Stimulated activated CD8-positive, alpha-beta memory T cell treated with anti-CD3 and anti-CD28 coated beads, Interleukin-7, amount 100 ng/mL, for 48 hours (primary cell): ENCODE measurements at regions not wholly inside any gene's neighbourhood (a gene's known extent, or its start where the extent isn't known, plus 50 kb on each side); places are given as distances from the start of the nearest gene placed in this dataset.

Experiments
- DNase-seq, 2 donors: peaks; one replicate each; pipeline ENCODE4 v3.0.0-alpha.2; 2020; ENCODE audit warnings: low read depth in 1 of 2; ENCODE audit errors: extremely low read depth in 1 of 2

- no peak for DNase-seq
These were observed 129.8 kb downstream of the DLEU7 start for GRCh38 chr13:50713523-50714248.

- DNase-seq = no peak
These were observed 128.6 kb downstream of the DLEU7 start for GRCh38 chr13:50714891-50715290.

DNA sequence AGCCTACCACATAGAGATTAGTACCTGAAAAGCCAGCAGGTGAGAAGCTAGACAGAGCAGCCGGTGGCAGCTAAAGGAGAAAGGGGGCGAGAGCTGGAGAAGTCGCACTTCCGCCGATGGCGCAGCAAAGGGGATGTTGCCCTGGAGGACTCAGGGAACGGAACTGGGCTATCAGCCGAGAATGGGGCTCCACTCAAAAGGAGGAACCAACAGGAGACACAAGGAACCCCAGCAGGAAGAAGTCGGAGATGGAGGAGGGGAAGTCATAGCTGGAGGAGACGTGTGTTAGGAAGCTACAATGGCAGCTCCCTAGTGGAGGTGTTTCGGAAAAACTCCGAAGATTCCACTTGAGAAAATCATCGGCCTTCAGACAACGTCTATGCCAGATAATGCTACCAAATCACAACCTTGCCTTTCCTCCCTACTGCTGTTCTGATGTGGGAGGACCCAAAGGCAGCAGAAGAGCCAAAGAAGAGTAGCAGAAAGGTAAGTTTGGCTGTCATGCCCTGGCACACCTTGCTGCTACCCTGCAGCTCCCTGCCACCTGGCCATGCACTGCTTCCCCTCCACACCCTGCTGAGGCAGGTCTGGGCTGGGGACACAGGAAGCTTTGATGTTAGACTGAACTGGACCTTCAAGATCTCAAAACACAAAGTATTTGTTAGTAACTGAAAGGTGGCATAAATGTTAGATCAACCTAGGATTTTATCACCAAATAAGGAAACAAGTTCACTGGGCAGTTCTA, 127.9 kb downstream of the DLEU7 start:
- no peak for DNase-seq

DNA sequence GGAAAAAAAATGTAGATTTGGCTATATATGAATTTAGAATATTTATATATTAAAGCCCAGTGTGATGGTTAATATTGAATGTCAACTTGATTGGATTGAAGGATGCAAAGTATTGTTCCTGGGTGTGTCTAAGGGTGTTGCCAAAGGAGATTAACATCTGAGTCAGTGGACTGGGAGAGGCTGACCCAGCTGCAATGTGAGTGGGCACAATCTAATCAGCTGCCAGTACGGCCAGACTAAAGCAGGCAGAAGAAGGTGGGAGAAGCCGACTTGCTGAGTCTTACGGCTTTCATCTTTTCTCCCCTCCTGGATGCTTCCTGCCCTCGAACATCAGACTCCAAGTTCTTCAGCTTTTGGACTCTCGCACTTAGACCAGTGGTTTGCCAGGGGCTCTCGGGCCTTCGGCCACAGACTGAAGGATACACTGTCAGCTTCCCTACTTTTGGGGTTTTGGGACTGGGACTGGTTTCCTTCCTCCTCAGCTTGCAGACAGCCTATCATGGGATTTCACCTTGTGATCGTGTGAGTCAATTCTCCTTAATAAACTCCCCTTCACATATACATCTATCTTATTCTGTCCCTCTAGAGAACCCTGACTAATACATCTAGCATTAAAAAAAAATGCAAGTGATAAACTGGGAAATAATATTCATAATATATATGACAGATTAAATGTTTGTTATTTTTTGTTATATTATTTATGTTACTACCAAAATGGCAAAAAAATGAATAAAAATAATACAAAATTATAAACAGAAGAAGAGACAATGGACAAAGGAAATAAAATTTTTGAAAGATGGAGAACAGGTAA, 122.4 kb downstream of the DLEU7 start:
- DNase-seq = no peak

DNA sequence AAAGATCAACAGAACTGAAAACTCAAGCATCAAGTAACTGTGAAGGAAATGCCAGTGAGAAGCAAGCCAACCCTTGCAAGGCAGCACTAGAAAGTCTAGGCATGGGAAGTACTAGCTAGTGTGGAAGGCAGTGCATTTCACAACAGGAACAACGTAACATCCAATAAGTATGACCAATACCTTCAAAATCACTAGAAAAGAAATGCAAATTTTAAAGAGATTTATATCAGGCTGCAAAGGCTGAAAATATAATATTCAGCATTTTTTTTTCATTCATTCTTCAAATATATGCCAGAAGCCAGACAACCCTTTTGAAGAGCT, 121.9 kb downstream of the DLEU7 start:
- DNase-seq = no peak

GRCh38 chr13:50722440-50723125, 120.9 kb downstream of the DLEU7 start:
- DNase-seq = no peak

- no peak for DNase-seq
These were observed 119.1 kb downstream of the DLEU7 start for GRCh38 chr13:50724438-50724837.

- DNase-seq = no peak
These were observed 118.6 kb downstream of the DLEU7 start for GRCh38 chr13:50724913-50725312.

DNA sequence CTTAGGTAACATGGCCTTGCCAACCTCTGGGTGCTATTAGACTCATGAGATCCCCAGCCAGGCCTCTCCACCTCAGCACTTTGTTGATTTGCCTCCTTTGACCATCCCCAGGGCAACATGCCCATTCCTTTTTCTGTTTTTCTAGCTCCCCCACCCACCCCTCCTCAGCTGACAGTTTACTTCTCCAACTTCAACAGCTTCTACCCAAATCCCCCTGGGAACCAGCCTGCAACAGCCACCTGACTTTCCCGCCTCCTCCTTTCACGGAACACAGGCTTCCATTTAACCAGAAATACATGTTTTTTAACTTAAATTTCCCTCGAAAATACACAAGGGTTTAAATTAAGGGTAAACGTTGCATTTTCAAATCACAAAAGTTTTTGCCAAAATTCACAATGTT, 117.3 kb downstream of the DLEU7 start:
- no peak for DNase-seq

DNA sequence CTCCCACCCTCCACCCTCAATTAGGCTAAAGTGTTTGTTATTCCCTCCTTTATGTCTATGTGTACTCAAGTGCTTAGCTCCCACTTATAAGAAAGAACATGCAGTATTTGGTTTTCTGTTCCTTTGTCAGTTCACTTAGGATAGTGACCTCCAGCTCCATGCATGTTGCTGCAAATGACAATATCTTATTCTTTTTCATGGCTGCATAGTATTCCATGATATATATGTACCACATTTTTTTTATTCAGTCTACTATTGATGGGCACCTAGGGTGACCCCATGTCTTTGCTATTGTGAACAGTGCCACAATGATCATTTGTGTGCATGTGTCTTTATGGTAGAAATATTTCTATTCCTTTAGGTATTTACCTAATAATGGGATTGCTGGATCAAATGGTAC, 114.3 kb downstream of the DLEU7 start:
- no peak for DNase-seq

DNA sequence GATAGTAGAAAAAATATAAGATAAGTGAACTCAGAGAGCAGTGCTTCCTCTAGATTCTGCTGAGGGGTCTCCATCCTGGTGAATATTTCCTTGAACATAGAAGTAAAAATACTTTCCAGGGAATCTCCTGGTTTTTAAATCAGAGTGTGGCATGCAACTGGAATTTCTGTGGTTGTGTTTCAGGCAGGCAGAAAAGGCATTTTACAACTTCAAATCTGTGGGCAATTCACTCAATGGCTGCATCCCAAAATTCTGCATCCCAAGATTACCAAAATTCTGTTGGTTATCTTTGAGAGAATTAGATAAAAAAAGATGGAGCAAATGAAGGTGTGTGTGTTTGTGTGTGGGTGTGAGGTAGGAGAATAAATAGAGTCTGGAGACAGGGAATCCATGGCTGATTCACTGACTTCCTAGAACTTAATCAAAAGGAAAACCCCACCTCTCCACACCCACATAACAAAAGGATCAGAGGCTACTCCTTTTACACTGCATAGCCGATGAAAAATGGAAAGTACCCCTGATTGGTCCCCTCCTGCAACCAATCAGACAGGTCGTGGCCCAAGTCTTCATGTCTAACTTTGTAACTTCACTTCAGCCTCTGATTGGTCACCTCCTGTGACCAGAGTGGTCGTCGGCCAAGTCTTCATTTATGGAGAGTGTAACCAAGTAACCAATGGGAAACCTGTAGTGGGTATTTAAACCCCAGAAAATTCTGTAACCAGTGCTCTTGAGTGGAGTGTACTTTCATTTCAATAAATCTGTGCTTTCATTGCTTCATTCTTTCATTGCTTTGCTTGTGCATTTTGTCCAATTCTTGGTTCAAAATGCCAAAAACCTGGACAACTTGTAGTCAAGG, 112.8 kb downstream of the DLEU7 start:
- no peak for DNase-seq

GRCh38 chr13:50731400-50731799, 112.1 kb downstream of the DLEU7 start:
- DNase-seq = no peak

GRCh38 chr13:50732712-50733111, 110.8 kb downstream of the DLEU7 start:
- no peak for DNase-seq

- no peak for DNase-seq
These were observed 110.1 kb downstream of the DLEU7 start for GRCh38 chr13:50733392-50733791.

DNA sequence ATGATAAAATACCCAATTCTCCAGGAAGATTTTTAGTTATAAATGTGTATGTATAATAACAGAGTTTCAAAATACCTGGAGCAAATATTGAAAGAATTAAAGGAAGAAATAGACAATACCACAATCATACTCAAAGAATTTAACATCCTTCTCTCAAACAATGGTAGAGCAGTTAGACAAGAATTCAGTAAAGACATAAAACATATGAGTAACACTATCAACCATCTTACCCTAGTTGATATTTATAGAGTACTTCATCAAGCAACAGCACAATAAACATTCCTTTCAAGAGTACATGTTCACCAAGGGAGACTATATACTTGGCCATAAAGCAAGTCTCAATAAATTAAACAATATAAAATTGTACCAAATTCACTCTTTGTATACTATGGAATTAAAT, 108.4 kb downstream of the DLEU7 start:
- no peak for DNase-seq

GRCh38 chr13:50740052-50740741, 103.3 kb downstream of the DLEU7 start:
- no peak for DNase-seq

DNA sequence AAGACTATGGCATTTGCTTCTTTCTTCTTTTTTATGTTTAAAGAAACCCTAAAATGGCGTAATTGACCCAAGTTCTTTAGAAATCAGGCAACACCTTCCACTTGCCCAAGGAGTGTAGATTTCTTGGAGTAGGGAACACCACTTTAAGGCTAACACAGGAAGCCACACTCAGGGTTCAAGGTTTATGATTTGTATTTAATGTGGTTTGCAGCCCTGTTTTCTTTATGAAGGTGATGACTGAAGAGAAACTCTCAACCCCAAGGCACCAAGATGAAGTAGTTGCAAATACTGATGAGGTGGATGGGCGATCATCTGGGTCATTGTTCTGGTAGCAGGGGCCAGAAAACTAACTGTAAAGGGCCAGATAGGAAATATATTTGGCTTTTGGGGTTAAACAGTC, 101.1 kb downstream of the DLEU7 start:
- no peak for DNase-seq

DNA sequence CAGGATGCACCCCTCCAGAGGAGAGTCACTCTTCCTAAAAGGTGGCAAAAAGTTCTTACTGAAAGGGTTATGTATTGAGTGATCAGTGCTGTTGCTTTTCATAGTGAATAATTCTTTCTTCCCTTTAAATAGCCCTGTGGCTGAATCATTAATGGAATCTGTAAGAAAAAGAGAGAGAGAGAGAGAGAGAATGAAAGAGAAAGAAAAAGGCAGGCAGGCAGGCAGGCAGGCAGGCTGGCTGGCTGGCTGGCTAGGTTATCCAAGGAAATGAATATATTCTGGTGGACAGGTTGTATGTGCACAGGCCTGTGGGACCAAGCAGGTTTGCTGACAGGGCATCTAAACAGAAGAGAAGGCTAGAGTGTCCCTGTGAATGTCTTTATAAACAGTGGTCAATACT, 100.5 kb downstream of the DLEU7 start:
- no peak for DNase-seq

DNA sequence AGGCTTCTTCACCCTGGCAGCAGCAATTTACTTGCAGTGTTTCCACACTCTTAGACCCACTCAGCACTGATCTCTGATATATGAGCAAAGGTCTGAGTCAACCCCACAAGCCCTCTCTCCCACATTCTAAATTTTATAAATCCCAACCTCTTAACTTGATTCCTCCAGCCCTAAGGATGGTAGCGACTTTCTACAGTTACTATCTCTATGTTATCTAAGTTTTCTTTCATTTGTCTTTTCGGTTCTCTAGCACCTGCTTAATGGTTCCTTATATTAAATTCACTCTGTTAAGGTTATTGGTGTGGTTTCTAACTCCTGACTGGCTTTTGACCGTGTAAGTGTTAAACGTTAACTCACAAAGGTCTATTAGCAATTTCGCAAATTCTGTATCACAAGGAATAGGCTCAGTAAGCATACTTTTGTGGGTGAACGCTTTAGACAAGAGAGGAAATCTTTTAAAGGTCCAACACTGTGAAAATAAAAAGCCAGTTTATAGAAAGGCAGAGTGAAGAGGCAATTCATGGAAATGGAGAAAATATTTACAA, 99.3 kb downstream of the DLEU7 start:
- DNase-seq = no peak
